SU-DHL-6 (cell line): ENCODE measurements at regions not wholly inside any gene's neighbourhood (a gene's known extent, or its start where the extent isn't known, plus 50 kb on each side); places are given as distances from the start of the nearest gene placed in this dataset.

ENCODE experiments used
- H2AFZ ChIP-seq: fragments of 200-600 bp; sonication (generic); 2 replicates; pipeline ENCODE4 v1.6.1; 2014; ENCODE audit warnings: low read depth, mild to moderate bottlenecking, moderate library complexity, mixed read lengths, antibody characterized with exemption, low read length; ENCODE audit not compliant: severe bottlenecking
- H3F3A ChIP-seq: fragments of 200-600 bp; shearing (Covaris generic); 2 replicates; pipeline ENCODE4 v1.6.0; 2016; ENCODE audit warnings: antibody characterized with exemption, mild to moderate bottlenecking; ENCODE audit not compliant: insufficient read depth
- H3K27ac ChIP-seq: fragments of 200-600 bp; sonication (generic); 2 replicates; pipeline ENCODE4 v1.5.1; 2016; ENCODE audit warnings: low read depth, mild to moderate bottlenecking, low read length, moderate library complexity, mixed read lengths
- H3K27me3 ChIP-seq: fragments of 200-600 bp; sonication (generic), shearing (Covaris generic); 2 replicates; pipeline ENCODE4 v1.6.0; 2014; ENCODE audit warnings: mild to moderate bottlenecking, low read length
- H3K36me3 ChIP-seq: fragments of 200-600 bp; sonication (generic); 2 replicates; pipeline ENCODE4 v1.6.1; 2014; ENCODE audit warnings: mild to moderate bottlenecking, low read length, mixed read lengths
- H3K4me2 ChIP-seq: fragments of 300-600, 200-600 bp; shearing (Covaris generic), sonication (generic); 2 replicates; pipeline ENCODE4 v1.6.0; 2014; ENCODE audit warnings: low read length, low read depth, mild to moderate bottlenecking; ENCODE audit not compliant: poor library complexity, severe bottlenecking
- H3K4me3 ChIP-seq: fragments of 200-600 bp; sonication (generic); 2 replicates; pipeline ENCODE4 v1.5.1; 2014; ENCODE audit warnings: antibody characterized with exemption, low read length, mild to moderate bottlenecking, mixed read lengths; ENCODE audit not compliant: insufficient read depth, poor library complexity, severe bottlenecking
- H3K79me2 ChIP-seq: fragments of 200-600 bp; sonication (generic); 2 replicates; pipeline ENCODE4 v1.6.1; 2014; ENCODE audit warnings: mild to moderate bottlenecking, low read length, moderate library complexity; ENCODE audit not compliant: insufficient read depth
- H3K9ac ChIP-seq: fragments of 200-600 bp; sonication (generic); 2 replicates; pipeline ENCODE4 v1.7.0; 2014; ENCODE audit warnings: mild to moderate bottlenecking, low read length
- H3K9me2 ChIP-seq: fragments of 200-600 bp; sonication (generic); replicated peaks from 2 replicates; pipeline ENCODE4 v1.6.1; 2014; ENCODE audit warnings: low read length; ENCODE audit not compliant: insufficient read depth
- H3K9me3 ChIP-seq: fragments of 200-600 bp; sonication (generic); 2 replicates; pipeline ENCODE4 v1.6.1; 2014; ENCODE audit warnings: low read length, mixed read lengths; ENCODE audit not compliant: insufficient read depth
- H4K20me1 ChIP-seq: fragments of 200-600 bp; sonication (generic); 2 replicates; pipeline ENCODE4 v1.6.1; 2014; ENCODE audit warnings: low read depth, mild to moderate bottlenecking, antibody characterized with exemption, low read length, moderate library complexity, mixed read lengths
- EZH2phosphoT487 ChIP-seq: fragments of 200-600 bp; sonication (generic), shearing (Covaris generic); conservative IDR thresholded peaks from 2 replicates; pipeline ENCODE4 v1.6.1; 2018; ENCODE audit warnings: mild to moderate bottlenecking, antibody characterized with exemption, low read length, moderate library complexity, mixed read lengths
- TF ChIP-seq, protein P1 (sequence below): fragments of 200-600 bp; sonication (generic); IDR thresholded peaks from one replicate; pipeline ENCODE4 v1.5.1; 2017; ENCODE audit warnings: antibody characterized with exemption, mild to moderate bottlenecking, low read length, moderate library complexity; ENCODE audit not compliant: insufficient read depth, poor library complexity, severe bottlenecking

DNA sequence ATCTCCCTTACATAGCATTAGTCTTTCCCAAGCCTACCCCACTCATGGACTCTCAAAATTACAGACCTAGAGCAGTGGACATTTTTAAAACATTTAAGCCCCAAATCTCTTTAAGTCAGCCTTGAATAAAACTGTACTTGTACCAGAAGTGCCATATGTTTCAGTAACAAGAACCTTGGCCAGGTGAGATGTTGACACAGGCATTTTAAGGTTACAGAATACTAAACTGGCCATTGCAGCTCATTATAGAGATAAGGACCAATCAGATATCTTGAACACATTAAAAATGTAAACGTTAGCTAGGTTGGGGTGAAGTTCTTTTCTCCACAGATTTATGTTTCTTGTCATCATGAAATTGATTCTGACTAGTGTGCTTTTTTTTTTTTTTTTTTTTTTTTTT is 103.8 kb upstream of the MIER3 start:
- Histone ChIP-seq H3K4me3 (no peak overlapping the region), H2AFZ (no peak overlapping the region), H3K9me2 (no peaks in the 10 kb centered on the region), H3K79me2 (no peaks in the 10 kb centered on the region), H3F3A (no peaks in the 10 kb centered on the region), H3K9ac (no peak overlapping the region), H3K9me3 (no peaks in the 10 kb centered on the region), H4K20me1 (no peaks in the 10 kb centered on the region), H3K27me3 (no peaks in the 10 kb centered on the region), H3K36me3 (no peaks in the 10 kb centered on the region), H3K4me2 (no peak overlapping the region), H3K27ac (no peak overlapping the region)
- TF ChIP-seq EZH2phosphoT487: no peak
- TF ChIP-seq, protein P1, sequence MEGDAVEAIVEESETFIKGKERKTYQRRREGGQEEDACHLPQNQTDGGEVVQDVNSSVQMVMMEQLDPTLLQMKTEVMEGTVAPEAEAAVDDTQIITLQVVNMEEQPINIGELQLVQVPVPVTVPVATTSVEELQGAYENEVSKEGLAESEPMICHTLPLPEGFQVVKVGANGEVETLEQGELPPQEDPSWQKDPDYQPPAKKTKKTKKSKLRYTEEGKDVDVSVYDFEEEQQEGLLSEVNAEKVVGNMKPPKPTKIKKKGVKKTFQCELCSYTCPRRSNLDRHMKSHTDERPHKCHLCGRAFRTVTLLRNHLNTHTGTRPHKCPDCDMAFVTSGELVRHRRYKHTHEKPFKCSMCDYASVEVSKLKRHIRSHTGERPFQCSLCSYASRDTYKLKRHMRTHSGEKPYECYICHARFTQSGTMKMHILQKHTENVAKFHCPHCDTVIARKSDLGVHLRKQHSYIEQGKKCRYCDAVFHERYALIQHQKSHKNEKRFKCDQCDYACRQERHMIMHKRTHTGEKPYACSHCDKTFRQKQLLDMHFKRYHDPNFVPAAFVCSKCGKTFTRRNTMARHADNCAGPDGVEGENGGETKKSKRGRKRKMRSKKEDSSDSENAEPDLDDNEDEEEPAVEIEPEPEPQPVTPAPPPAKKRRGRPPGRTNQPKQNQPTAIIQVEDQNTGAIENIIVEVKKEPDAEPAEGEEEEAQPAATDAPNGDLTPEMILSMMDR: no peak

DNA sequence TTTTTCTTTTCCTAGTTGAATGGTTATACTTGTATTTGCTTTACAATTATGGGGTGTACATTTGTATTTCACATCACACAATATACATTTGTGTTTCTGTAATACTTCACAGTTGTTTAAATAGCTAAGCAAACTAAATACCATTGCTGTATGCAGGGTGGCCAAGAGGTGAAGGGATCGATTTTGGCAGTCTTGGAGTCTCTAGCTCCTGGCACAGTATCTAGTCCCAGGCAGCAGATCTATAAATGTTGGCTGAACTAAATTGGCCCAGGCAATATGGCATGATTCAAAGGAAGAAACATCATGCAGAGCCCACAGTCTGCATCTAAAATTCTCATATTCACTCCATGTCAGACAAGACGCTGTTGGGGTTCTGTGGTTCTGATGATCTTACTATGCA is 110.1 kb upstream of the GPBP1 start:
- peaks cover under 1% of the 10 kb centered on the region; the same call in 1 of the 2 replicates for H3K36me3 ChIP-seq
- no peaks in the 10 kb centered on the region for H4K20me1 ChIP-seq
- H2AFZ ChIP-seq: no peak overlapping the region
- no peak overlapping the region for H3K27ac ChIP-seq
- H3K9me2 ChIP-seq: no peaks in the 10 kb centered on the region
- no peaks in the 10 kb centered on the region for H3K27me3 ChIP-seq
- H3K4me2 ChIP-seq: no peak overlapping the region
- H3K79me2 ChIP-seq: no peaks in the 10 kb centered on the region
- H3F3A ChIP-seq: no peaks in the 10 kb centered on the region
- H3K9ac ChIP-seq: no peak overlapping the region
- no peak overlapping the region for H3K4me3 ChIP-seq
- no peaks in the 10 kb centered on the region; the same call in 1 of the 2 replicates for H3K9me3 ChIP-seq
- TF ChIP-seq, protein P1: no peak
- no peak for TF ChIP-seq EZH2phosphoT487

DNA sequence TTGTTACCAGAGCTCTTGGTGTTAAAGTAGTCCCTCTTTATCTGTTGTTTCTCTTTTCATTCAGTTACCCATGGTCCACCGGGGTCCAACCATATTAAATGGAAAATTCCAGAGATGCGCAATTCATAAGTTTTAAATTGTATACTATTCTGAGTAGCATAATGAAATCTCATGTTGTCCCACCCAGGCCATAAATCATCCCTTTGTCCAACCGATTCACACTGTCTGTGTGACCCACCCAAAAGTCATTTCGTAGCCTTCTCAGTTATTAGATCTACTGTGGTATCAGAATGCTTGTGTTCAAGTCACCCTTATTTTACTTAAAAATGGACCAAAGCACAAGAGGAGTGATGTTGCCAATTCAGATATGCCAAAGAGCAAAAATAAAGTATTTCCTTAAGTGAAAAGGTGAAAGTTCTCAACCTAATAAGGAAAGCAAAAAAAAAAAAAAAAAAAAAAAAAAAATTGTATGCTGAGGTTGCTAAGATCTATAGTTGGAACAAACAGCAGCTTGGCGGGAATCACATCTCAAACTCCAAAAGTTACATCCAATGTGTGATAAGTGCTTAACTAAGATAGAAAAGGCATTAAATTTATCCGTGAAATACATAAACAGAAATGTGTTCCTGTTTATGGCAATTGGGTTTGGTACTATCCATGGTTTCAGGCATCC is 106.8 kb upstream of the GPBP1 start:
- Histone ChIP-seq H2AFZ (no peak overlapping the region), H3K9me2 (no peaks in the 10 kb centered on the region)
- TF ChIP-seq EZH2phosphoT487: no peak
- TF ChIP-seq, protein P1: no peak

DNA sequence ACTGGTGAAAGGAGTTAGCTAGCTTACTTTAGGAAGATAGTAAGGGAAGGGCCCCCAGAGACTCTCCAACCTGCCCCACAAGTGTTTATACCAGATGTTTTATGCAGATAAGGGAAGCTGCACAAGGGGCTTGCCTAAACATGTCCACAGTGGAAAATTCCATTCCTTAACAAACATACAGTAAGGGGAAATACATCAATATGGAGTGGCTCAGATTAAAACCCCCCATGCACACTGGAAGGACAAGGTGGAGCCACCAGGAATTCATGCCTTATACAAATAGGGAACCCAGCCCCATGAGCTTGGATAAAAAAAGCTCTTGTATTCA is 106.3 kb upstream of the GPBP1 start:
- H3K36me3 ChIP-seq: peaks cover 3% of the 10 kb centered on the region; the same call in 1 of the 2 replicates
- no peaks in the 10 kb centered on the region for H3K27me3 ChIP-seq
- no peak overlapping the region for H3K27ac ChIP-seq
- no peaks in the 10 kb centered on the region for H3K9me2 ChIP-seq
- H3K79me2 ChIP-seq: no peaks in the 10 kb centered on the region
- no peaks in the 10 kb centered on the region for H4K20me1 ChIP-seq
- no peaks in the 10 kb centered on the region for H3F3A ChIP-seq
- H3K4me2 ChIP-seq: no peak overlapping the region
- TF ChIP-seq, protein P1: no peak
- TF ChIP-seq EZH2phosphoT487: no peak
- H3K9ac ChIP-seq: no peak overlapping the region
- H3K4me3 ChIP-seq: no peak overlapping the region
- peaks cover 8% of the 10 kb centered on the region for H3K9me3 ChIP-seq
- H2AFZ ChIP-seq: no peak overlapping the region

More for the DNA sequence above, 106.8 kb upstream of the GPBP1 start:
- Histone ChIP-seq H3K9me3 (peaks cover 8% of the 10 kb centered on the region), H3K79me2 (no peaks in the 10 kb centered on the region), H3K4me2 (no peak overlapping the region), H3K9ac (no peak overlapping the region), H3F3A (no peaks in the 10 kb centered on the region), H3K4me3 (no peak overlapping the region), H3K36me3 (peaks cover 3% of the 10 kb centered on the region; the same call in 1 of the 2 replicates), H4K20me1 (no peaks in the 10 kb centered on the region), H3K27me3 (no peaks in the 10 kb centered on the region), H3K27ac (no peak overlapping the region)
